Coronary artery (tissue), 2 donors: ENCODE measurements at regions not wholly inside any gene's neighbourhood (a gene's known extent, or its start where the extent isn't known, plus 50 kb on each side); places are given as distances from the start of the nearest gene placed in this dataset.

ENCODE experiments used
- DNase-seq: peaks from one replicate; pipeline ENCODE4 v3.0.0-alpha.2; 2017; ENCODE audit warnings: low spot score
- H3K27ac ChIP-seq, 2 donors: fragments of 200-600 bp; sonication (generic); one replicate each; pipeline ENCODE4 v1.5.1; 2016 to 2019
- H3K4me3 ChIP-seq: fragments of 200-600 bp; sonication (generic); 2 replicates; pipeline ENCODE4 v1.5.1; 2016; ENCODE audit warnings: mild to moderate bottlenecking, moderate library complexity
- CTCF ChIP-seq: fragments of 200-600 bp; sonication (generic); IDR thresholded peaks from one replicate; pipeline ENCODE4 v1.5.1; 2019; ENCODE audit warnings: antibody characterized with exemption

GRCh38 chr7:19587291-19587690 is 121.5 kb downstream of the POLR1F start:
- no peak for DNase-seq
- no peak for TF ChIP-seq CTCF
- Histone ChIP-seq H3K4me3 (no peak overlapping the region), H3K27ac (no peak overlapping the region)

GRCh38 chr7:19585761-19586160 is 123.1 kb downstream of the POLR1F start:
- no peak for TF ChIP-seq CTCF
- no peak overlapping the region for H3K27ac ChIP-seq
- H3K4me3 ChIP-seq = no peak overlapping the region
- DNase-seq = no peak

- DNase-seq = no peak
- H3K27ac ChIP-seq = no peak overlapping the region
- no peak overlapping the region for H3K4me3 ChIP-seq
- no peak for TF ChIP-seq CTCF
Measured at GRCh38 chr7:19575909-19576557, 132.8 kb downstream of the POLR1F start.

GRCh38 chr7:19574131-19574530 is 134.7 kb downstream of the POLR1F start:
- TF ChIP-seq CTCF = no peak
- no peak for DNase-seq

GRCh38 chr7:19572566-19572965 is 136.3 kb downstream of the POLR1F start:
- Histone ChIP-seq H3K4me3 (no peak overlapping the region), H3K27ac (no peak overlapping the region)
- TF ChIP-seq CTCF = no peak
- no peak for DNase-seq

More at GRCh38 chr7:19574131-19574530, 134.7 kb downstream of the POLR1F start:
- no peak overlapping the region for H3K4me3 ChIP-seq
- no peak overlapping the region for H3K27ac ChIP-seq

- Histone ChIP-seq H3K27ac (no peak overlapping the region), H3K4me3 (no peak overlapping the region)
- TF ChIP-seq CTCF = no peak
- no peak for DNase-seq
Measured at GRCh38 chr7:19567011-19567410, 141.8 kb downstream of the POLR1F start.

GRCh38 chr7:19565602-19566001 is 143.2 kb downstream of the POLR1F start:
- H3K27ac ChIP-seq = no peak overlapping the region
- TF ChIP-seq CTCF = no peak
- no peak for DNase-seq
- no peak overlapping the region for H3K4me3 ChIP-seq
